ENCODE measurements at regions not wholly inside any gene's neighbourhood (a gene's known extent, or its start where the extent isn't known, plus 50 kb on each side); places are given as distances from the start of the nearest gene placed in this dataset.

DNA sequence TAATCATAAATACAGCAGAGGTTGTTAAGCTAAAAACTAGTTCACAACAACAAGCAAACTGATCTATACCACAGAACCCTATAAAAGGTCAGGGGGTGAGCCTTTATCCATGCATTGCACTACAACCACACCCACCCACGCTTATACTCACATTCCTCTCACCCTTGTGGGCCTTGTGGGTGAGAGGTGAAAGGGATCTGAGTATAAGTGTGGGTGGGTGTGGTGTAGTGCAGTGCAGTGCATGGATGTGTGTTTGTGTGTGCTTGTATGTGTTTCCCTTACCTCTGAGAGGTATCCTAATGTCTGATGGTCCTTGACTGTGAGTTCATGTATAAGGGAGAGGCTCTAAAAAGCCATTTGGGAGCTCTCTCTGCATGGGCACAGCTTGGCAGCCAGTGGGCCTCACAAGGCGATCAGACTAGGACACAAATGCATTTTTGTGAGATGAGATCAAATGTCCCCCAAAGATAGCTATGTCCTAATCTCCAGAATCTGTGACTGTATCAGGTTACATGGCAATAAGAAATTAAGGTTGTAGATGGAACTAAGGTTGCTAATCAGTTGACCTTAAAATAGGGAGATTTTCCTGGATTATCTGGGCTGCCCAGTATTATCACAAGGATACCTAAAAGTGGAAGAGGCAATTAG lies 95.5 kb upstream of the DPT start:
- CTCF ChIA-PET, result no interaction called here
- POLR2A ChIA-PET, result no interaction called here
- H3K4me3 ChIP-seq (ENCODE audit: low read depth, low read length), result no peak overlapping the region
- no peak for DNase-seq (ENCODE audit: low read depth, low spot score)
- TF ChIP-seq, protein P1, sequence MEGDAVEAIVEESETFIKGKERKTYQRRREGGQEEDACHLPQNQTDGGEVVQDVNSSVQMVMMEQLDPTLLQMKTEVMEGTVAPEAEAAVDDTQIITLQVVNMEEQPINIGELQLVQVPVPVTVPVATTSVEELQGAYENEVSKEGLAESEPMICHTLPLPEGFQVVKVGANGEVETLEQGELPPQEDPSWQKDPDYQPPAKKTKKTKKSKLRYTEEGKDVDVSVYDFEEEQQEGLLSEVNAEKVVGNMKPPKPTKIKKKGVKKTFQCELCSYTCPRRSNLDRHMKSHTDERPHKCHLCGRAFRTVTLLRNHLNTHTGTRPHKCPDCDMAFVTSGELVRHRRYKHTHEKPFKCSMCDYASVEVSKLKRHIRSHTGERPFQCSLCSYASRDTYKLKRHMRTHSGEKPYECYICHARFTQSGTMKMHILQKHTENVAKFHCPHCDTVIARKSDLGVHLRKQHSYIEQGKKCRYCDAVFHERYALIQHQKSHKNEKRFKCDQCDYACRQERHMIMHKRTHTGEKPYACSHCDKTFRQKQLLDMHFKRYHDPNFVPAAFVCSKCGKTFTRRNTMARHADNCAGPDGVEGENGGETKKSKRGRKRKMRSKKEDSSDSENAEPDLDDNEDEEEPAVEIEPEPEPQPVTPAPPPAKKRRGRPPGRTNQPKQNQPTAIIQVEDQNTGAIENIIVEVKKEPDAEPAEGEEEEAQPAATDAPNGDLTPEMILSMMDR (IDR thresholded peaks at IDR 0.05; ENCODE audit: insufficient read depth, low read length, missing control alignments), result no peak

GRCh38 chr1:168825129-168825528 lies 96.1 kb upstream of the DPT start:
- no peak overlapping the region for H3K4me3 ChIP-seq (ENCODE audit: low read depth, low read length)
- ChIA-PET CTCF (no interaction called here), POLR2A (no interaction called here)
- TF ChIP-seq, protein P1 (IDR thresholded peaks at IDR 0.05; ENCODE audit: insufficient read depth, low read length, missing control alignments), result no peak
- DNase-seq (ENCODE audit: low read depth, low spot score), result no peak

DNA sequence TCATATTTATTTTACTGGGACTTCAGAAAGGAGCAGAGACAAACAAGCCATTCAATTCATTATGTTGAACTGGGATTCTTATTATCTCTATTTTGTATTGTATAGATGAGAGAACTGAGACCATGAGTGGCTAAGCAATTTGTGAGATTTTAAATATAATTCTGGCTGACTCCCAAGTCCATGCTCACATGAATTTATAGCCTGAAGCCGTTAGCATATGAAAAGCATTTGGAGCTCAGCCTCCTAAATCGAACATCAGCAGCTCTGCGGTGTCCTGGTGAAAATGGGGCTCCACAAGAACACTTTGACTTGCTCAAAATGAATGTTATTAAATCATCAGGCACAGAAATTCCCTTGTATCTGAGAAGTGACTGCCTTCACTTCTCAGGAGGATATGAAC lies 96.8 kb upstream of the DPT start:
- TF ChIP-seq, protein P1 (IDR thresholded peaks at IDR 0.05; ENCODE audit: insufficient read depth, low read length, missing control alignments), result no peak
- DNase-seq (ENCODE audit: low read depth, low spot score), result no peak
- ChIA-PET POLR2A (no interaction called here), CTCF (no interaction called here)
- H3K4me3 ChIP-seq (ENCODE audit: low read depth, low read length), result no peak overlapping the region

- no peak overlapping the region for H3K4me3 ChIP-seq (ENCODE audit: low read depth, low read length)
- no peak for DNase-seq (ENCODE audit: low read depth, low spot score)
- ChIA-PET POLR2A (no interaction called here), CTCF (no interaction called here)
- TF ChIP-seq, protein P1 (IDR thresholded peaks at IDR 0.05; ENCODE audit: insufficient read depth, low read length, missing control alignments), result no peak
Observed at GRCh38 chr1:168826269-168826668, 97.3 kb upstream of the DPT start.

- CTCF ChIA-PET, result no interaction called here
- H3K4me3 ChIP-seq (ENCODE audit: low read depth, low read length), result no peak overlapping the region
- TF ChIP-seq, protein P1 (IDR thresholded peaks at IDR 0.05; ENCODE audit: insufficient read depth, low read length, missing control alignments), result no peak
- no peak for DNase-seq (ENCODE audit: low read depth, low spot score)
- POLR2A ChIA-PET, result no interaction called here
Observed at GRCh38 chr1:168827557-168827956, 98.6 kb upstream of the DPT start.

DNA sequence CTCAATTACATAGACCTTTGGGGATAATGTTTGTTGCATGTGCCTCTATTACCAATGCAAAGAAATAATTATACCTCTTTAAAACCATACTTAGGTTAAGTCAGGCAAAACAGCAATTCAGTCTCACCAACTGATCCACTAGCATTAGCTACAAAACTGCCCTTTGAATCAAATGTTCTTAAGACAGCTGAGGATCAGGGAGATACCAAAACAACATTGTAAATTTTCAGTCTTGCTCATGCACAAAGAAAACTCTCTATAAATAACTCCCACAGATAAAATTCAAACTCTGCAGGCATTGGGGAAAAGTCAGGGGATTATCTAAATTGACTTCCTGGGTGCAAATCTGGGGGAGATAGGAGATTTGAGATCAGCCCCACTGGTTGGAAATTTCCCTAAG lies 100.9 kb upstream of the DPT start:
- ChIA-PET CTCF (no interaction called here), POLR2A (no interaction called here)

More for the DNA sequence above, 100.9 kb upstream of the DPT start:
- TF ChIP-seq, protein P1 (IDR thresholded peaks at IDR 0.05; ENCODE audit: insufficient read depth, low read length, missing control alignments), result no peak
- H3K4me3 ChIP-seq (ENCODE audit: low read depth, low read length), result no peak overlapping the region
- DNase-seq (ENCODE audit: low read depth, low spot score), result no peak

Data from AG04449 (cell line).